ENCODE measurements at regions not wholly inside any gene's neighbourhood (a gene's known extent, or its start where the extent isn't known, plus 50 kb on each side); places are given as distances from the start of the nearest gene placed in this dataset.

DNA sequence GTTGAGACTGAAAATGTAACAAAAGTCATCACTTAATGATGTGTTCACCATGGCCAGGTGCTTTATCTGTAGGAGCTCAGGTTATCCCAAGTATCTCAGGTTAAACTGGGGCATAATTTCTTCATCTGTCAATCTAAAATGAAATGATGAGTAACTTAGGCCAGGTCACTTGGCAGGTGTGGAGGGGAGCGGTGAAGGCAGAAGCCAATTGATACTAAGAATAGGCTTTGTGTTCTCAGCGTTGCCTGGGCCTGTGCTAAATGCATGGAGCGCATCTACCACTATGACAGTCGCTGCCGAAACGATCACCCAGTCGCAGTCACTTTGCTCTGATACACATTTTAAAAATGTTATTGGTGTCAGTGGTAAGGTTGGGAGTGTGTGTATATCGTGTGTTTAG is 91.6 kb downstream of the FGF9 start:
- Histone ChIP-seq H3K9me3 (no peaks in the 10 kb centered on the region), H3K4me3 (no peak overlapping the region), H3K36me3 (no peaks in the 10 kb centered on the region), H3K27me3 (no peaks in the 10 kb centered on the region), H3K27ac (no peak overlapping the region), H3K4me1 (peaks cover 0 to 17% (median 7%) of the 10 kb centered on the region in 4 donors)
- no peak for DNase-seq
- no peak for TF ChIP-seq POLR2AphosphoS5 (IDR thresholded peaks at IDR 0.05)
- TF ChIP-seq, protein P1, sequence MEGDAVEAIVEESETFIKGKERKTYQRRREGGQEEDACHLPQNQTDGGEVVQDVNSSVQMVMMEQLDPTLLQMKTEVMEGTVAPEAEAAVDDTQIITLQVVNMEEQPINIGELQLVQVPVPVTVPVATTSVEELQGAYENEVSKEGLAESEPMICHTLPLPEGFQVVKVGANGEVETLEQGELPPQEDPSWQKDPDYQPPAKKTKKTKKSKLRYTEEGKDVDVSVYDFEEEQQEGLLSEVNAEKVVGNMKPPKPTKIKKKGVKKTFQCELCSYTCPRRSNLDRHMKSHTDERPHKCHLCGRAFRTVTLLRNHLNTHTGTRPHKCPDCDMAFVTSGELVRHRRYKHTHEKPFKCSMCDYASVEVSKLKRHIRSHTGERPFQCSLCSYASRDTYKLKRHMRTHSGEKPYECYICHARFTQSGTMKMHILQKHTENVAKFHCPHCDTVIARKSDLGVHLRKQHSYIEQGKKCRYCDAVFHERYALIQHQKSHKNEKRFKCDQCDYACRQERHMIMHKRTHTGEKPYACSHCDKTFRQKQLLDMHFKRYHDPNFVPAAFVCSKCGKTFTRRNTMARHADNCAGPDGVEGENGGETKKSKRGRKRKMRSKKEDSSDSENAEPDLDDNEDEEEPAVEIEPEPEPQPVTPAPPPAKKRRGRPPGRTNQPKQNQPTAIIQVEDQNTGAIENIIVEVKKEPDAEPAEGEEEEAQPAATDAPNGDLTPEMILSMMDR (IDR thresholded peaks at IDR 0.05), result no peak
- TF ChIP-seq EP300 (IDR thresholded peaks at IDR 0.05), result no peak
- no peak for TF ChIP-seq POLR2A (IDR thresholded peaks at IDR 0.05)
- intact Hi-C loops (cut with DNase I; ENCODE audit: low total_unique reads), result no loop called here
- 93 to 98% (median 95%) methylated on average over 8 of the region's 8 CpGs for WGBS, 5 donors

DNA sequence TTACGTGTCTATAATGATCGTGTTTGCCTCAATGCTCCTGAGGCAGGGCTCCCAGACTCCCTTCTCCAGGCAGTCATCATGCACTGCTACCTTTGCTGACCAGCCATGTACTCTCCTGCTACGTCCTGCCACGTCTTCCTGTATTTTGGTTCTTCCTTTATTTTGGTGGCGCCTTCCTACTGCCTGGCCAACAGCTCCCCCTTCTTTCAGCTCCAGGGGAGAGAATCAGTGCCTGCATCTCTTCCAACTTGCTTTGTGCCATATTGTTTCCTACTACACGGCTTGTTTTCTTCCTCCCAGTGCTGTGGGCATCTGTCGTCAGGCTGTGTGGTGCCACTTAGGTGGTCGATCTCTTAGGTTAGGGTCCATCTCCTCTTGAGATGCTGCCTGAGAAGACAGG is 96.2 kb downstream of the FGF9 start:
- H3K4me1 ChIP-seq, result no peaks in the 10 kb centered on the region
- no peaks in the 10 kb centered on the region for H3K27me3 ChIP-seq
- TF ChIP-seq POLR2AphosphoS5 (IDR thresholded peaks at IDR 0.05) (no peak), EP300 (IDR thresholded peaks at IDR 0.05) (no peak), POLR2A (IDR thresholded peaks at IDR 0.05) (no peak)
- TF ChIP-seq, protein P1 (IDR thresholded peaks at IDR 0.05), result no peak
- H3K27ac ChIP-seq, result no peak overlapping the region
- intact Hi-C loops (cut with DNase I; ENCODE audit: low total_unique reads), result no loop called here
- peaks cover 0 to 9% (median 4%) of the 10 kb centered on the region in 4 donors for H3K9me3 ChIP-seq
- DNase-seq, result no peak
- no peak overlapping the region for H3K4me3 ChIP-seq
- WGBS, 5 donors, result 82 to 88% (median 85%) methylated on average over 8 of the region's 8 CpGs
- no peaks in the 10 kb centered on the region for H3K36me3 ChIP-seq

DNA sequence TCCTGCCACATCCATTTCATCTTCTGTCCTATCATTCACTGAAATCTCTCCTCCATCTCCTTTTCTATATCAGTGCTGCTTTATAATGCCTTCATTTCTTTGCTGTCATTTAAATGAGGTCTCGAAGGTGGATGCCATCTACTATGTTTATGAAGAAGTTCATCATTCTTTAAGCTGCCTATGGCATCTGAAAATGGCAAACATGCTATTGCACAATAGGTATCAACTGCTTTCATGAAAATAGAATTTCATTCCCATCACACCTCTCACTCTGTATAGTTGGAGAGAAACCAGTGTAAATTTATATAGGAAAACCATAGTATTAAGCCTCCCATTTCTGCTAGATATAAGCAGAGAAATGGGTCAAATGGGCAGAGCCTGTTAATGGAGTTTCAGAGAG is 100.2 kb downstream of the FGF9 start:
- TF ChIP-seq EP300 (IDR thresholded peaks at IDR 0.05) (no peak), POLR2A (IDR thresholded peaks at IDR 0.05) (no peak), POLR2AphosphoS5 (IDR thresholded peaks at IDR 0.05) (no peak)
- TF ChIP-seq, protein P1 (IDR thresholded peaks at IDR 0.05), result no peak
- no peaks in the 10 kb centered on the region for H3K36me3 ChIP-seq
- no peak overlapping the region for H3K4me3 ChIP-seq
- no peak for DNase-seq
- no peaks in the 10 kb centered on the region for H3K4me1 ChIP-seq
- intact Hi-C loops (cut with DNase I; ENCODE audit: low total_unique reads), result no loop called here
- peaks cover 0 to 9% (median 4%) of the 10 kb centered on the region in 4 donors for H3K9me3 ChIP-seq
- WGBS, 5 donors, result 72 to 90% (median 76%) methylated on average over 1 of the region's 1 CpG
- no peak overlapping the region for H3K27ac ChIP-seq
- no peaks in the 10 kb centered on the region for H3K27me3 ChIP-seq

DNA sequence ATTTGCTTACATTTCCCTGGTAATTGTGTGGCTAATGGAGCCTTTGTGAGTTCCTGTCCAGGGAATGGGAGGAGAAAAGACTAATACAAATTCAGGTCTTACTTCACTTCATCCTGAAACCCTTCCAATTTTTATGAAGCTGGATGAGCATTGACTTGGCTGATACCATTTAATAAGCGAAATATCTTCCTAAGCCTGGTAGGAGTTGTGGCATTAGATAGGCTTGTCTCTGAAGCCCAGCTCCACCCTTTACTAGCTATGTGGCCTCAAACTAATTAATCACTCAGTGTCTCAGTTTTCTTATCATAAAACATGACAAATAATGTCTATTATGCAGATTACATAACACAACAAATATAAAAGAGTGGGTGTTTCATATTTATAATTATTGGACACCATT is 106.3 kb downstream of the FGF9 start:
- intact Hi-C loops (cut with DNase I; ENCODE audit: low total_unique reads), result no loop called here
- 69 to 95% (median 86%) methylated on average over 1 of the region's 1 CpG for WGBS, 5 donors

More for the DNA sequence above, 106.3 kb downstream of the FGF9 start:
- Histone ChIP-seq H3K27me3 (no peaks in the 10 kb centered on the region), H3K4me3 (no peak overlapping the region), H3K4me1 (no peaks in the 10 kb centered on the region), H3K27ac (no peak overlapping the region), H3K36me3 (no peaks in the 10 kb centered on the region), H3K9me3 (peaks cover 0 to 11% (median 0%) of the 10 kb centered on the region in 4 donors)
- TF ChIP-seq POLR2A (IDR thresholded peaks at IDR 0.05) (no peak), POLR2AphosphoS5 (IDR thresholded peaks at IDR 0.05) (no peak), EP300 (IDR thresholded peaks at IDR 0.05) (no peak)
- TF ChIP-seq, protein P1 (IDR thresholded peaks at IDR 0.05), result no peak
- DNase-seq, result no peak
